KBM-7 (cell line): ENCODE measurements at regions not wholly inside any gene's neighbourhood (a gene's known extent, or its start where the extent isn't known, plus 50 kb on each side); places are given as distances from the start of the nearest gene placed in this dataset.

ENCODE experiments used
- DNase-seq: peaks from one replicate; pipeline ENCODE4 v3.0.0-alpha.2; 2015
- in situ Hi-C: fragments of 300-500 bp; cut with MboI; formaldehyde crosslinking; loops from 2 replicates; pipeline ENCODE4 v1.14.3; 2020; ENCODE audit warnings: low sequenced_read_pairs, low pct_unique_long_range_greater_than_20kb, mixed read lengths

DNA sequence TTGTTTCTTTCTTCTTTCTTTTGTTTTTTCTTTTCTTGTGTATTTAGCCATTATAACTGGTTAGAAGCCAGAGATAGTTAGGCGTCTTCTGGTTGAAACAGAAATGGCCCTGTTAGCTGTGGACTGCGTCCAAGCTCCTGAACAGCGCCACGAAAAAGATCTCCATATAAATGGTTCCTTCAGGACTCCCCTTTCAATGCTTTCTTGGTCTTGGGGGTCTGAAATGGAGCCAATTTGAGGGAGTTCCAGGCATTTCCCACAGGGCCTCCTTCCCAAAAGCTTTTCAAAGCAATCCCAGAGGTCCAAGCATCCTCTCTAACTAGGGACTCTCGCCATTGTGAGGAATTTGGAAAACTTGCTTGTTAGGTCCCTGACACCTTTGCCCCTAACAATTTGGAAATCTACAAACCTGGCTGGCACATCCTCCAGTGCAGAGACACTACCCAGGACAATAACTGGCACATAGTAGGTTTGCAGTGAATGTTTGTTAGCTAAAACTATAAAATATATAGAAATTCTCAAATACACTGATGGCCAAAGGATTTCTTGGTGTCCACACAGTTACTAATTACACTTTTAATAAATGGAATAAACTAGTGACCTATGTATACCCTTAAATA, 80.1 kb downstream of the MYCN start:
- in situ Hi-C loops: no loop called here

DNA sequence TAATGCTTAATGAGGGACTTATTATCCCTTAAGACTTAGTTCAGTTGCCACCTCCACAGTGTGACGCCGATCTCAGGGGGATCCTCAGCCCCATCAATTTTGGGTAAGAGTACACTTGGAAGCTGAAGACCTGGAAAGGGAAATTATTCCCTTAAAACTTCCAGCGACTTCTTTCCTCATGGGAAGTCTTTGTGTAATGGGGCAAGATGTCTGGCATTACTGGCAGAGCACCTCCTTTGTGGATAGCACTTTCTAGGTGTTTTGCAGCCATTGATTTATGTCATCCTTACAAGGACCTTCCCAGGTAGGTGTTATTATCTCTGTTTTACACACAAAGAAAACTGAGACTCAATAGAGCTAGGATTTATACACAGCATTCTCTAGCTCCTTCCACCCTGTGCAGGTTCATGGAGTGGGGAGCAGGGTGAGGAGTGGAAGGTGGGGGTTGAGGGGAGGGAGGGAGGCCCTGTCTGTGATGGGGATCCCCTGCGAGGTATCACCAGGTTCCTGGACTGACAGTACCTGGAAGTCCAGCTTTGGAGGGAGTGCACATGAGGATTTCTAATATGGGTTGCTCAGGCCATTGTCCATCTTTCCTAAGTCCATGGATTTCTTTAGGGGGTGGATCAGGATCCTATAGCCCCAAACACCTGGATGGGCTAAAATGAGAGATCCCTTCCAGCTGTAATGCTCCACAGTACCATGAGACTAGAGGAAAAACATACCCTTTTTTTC, 79.4 kb downstream of the MYCN start:
- in situ Hi-C loops: no loop called here

More for the DNA sequence above, 80.1 kb downstream of the MYCN start:
- no peak for DNase-seq

DNA sequence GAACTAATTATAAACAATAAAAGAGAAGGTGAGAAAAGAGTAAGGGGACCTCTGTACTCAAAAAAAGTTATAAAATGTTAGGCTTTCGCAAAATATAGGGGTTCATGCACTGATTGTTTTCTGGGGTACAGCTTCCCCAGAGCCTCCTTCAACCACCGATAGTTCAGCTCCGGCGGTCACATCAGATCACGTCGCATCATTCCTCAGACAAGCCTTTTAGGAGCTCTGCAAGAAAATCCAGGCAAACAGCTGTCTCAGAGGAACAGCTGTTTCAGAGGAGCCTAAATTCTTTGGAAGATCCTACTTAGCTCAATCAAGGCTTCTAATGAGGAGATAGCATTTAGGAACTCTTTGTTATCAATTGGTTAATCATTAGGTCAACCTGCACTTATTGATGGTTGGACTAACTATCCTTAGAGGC, 78.7 kb downstream of the MYCN start:
- in situ Hi-C loops: no loop called here
- no peak for DNase-seq

More for the DNA sequence above, 79.4 kb downstream of the MYCN start:
- DNase-seq: no peak

DNA sequence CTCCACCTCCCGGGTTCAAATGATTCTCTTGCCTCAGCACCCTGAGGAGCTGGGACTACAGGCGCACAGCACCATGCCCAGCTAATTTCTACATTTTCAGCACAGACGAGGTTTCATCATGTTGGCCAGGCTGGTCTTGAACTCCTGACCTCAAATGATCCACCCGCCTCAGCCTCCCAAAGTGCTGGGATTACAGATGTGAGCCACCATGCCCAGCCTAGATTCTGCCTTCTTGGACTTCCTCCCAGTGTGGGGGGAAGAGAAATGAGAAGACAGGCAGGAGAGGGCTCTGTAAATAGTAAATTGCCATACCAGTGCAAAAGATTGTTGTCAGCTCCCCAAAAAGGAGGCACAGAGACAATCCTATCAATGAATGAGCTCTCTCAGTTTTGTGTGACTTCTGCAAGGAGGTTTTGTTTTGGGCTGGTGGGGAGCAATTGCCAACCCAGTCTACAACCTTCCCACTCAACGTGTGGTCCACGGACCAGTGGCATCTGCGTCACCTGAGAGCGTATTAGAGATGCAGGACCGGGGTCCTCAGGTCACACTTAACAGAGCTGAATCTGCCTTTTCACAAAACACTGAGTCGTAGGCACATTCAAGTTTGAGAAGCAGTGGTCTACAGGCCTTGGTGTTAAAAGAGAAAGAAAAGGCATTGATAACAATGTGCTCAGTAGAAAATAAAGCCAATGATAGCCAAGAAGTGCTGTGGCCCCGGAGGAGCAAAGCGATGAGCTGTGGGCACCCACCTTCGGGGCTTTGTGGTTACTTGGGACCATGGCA, 78.1 kb downstream of the MYCN start:
- DNase-seq: no peak
- in situ Hi-C loops: no loop called here

DNA sequence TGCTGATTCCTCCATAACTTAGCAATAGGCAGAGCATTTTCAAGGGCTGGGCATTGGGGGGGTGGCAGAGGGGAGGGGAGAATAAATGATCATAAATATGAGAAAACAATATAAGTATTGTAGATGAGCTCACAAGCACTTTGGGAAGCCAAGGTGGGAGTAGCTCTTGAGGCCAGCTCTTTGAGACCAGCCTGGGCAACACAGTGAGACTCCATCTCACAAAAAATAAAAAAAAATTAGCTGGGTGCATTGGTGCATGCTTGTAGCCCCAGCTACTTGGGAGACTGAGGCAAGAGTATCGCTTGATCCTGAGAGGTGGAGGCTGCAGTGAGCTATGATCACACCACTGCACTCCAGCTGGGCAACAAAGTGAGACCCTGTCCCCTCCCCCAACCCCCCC, 75.9 kb downstream of the MYCN start:
- no peak for DNase-seq
- in situ Hi-C loops: no loop called here

DNA sequence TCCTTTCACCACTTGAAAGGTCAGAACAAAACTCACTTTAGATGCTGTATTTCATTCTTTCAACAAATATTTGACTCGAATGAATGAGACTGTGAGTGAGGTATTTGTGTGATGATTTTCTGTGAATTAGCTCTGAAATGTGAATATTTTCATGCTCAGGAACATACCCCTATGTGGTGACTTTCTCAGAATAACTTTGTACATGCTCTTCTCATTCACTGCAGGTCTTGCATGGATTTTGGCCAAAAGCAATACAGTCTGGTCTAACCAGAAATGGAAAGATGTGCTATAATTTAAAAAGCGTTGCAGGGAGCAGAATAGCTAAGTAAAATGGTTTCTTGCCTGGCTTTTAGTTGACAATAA, 75.5 kb downstream of the MYCN start:
- in situ Hi-C loops: no loop called here
- DNase-seq: no peak

DNA sequence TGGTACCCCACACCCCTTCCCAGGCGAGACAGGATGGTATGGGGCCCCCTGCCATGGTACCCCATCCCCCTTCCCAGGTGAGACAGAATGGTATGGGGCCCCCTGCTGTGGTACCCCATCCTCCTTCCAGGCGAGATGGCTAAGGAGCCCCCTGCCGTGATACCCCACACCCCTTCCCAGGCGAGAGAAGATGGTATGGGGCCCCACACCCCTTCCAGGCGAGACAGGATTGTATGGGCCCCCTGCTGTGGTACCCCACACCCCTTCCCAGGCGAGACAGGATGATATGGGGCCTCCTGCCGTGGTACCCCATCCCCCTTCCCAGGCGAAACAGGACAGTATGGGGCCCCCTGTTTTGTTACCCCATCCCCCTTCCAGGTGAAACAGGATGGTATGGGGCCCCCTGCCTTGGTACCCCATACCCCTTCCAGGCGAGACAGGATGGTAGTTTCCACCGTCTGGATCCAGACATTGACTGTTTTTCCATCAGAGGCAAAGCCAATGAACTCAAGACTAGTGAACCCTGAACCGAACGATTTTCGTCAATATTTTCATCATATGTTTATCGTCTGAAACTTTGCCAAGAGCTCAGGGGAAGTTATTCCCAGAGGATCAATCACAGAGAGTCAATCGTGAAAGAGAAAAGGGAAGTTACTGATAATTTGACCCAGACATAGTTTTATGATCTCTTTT, 75.0 kb downstream of the MYCN start:
- in situ Hi-C loops: no loop called here
- DNase-seq: no peak

DNA sequence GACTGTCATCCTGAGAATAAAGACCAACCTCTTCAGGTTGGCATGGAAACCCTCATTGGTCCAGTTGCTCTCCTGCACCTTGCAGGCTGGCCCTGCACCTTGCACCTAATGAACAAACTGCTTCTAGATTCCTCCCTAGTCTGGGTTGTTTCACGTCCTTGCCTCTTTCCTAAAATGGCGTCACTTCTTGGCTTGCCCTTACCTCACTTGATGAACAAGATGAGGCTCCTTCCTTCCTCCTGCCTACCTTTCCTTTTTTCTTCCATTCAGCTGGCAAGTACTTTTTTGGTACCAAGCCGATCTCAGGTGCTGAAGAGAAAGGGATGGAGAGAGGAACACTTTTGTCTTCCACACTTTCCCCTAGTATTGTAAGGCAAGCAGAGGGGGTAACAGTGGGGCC, 74.5 kb downstream of the MYCN start:
- DNase-seq: no peak
- in situ Hi-C loops: no loop called here

DNA sequence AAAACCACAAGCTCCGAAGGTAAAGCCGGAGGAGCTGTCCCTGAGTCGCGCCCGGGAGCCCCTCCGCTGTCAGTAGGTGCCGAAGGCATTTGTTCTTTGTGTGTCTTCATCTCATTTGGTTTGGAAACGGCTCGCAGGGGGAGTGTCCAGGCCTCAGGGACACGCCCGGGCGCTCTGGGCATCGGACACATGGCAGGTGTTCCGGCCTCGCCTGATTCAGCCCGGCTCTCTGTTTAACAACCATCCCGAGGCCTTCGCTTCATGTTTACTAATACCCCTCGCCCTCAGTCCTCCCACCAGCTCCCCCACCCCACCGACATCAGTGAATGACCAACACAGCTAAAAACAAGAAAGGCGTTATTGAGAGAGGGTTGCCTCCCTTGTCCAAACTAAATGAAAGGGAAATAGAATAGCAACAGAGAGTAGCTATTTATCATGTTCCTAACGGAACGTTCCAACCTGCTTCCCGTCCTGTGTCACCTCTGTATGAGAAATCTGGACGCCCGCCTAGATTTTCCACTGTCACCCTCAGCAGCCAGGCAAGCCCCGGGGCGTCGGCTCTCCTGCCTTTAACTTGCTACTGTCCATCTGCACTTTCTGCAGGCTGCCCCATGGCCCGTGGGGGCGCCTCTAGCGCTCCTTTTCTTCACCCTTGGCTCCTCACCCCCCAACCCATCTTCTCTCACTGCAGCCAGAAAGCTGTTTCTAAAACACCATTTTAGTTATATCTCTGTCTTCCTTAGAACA, 73.9 kb downstream of the MYCN start:
- in situ Hi-C loops: no loop called here
- DNase-seq: no peak

DNA sequence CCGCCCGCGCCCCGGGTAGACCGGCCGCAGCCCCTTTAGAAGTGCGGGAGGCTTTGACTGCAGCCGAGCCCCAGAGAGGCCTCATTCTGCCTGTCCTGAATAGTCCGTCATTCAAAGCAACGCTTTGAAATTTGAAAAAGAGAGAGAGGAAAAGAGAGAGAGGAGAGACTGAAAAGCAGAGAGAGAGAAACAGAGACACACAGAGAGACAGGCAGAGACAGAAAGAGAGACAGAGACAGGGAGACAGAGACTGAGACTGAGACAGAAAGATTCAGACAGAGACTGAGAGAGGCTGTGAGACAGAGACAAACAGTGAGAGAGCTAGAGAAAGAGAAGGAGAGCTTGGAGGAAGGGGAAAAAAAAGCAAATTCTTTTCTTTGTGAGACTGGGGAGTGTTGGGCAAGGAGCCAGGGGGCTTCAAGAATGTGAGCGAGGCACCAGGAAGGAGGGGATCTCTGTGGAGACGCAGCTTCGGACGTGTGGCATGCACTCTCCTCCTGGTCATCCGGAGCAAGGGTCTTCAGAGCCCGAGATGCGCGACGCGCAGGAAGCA, 73.1 kb downstream of the MYCN start:
- no peak for DNase-seq

DNA sequence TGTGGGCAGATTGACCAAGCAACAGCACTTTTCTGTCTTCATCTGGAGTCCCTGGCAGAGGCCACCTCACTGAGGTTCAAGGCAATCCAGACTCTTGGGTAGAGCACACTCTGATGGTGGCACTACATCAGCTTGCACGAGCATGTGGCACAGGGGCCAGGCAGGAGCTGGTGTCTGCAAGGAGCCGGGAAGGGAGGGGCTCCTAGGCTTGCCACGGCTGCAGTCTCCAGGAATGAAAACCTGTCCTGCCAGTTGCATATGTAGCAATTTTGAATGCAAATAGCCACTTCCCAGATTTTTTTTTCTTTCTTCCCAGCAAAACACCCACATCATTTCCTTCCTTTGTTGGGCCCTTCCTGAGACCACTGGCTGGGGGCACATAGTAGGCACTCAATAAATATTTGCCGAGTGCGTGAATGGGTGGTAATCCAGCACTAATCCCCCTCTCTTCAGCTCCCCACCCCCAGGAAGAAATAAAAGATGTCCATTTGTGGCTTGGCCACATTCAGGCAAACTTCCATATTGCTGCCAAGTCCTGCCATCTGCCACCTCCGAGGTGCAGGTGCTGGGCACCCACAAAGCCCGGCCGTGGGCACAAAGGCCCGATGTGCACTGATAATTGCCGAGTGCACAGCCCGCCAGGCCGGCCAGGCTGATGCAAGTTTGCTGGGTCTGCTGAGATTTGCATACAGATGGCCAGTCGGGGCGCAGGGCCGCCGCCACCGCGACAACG, 72.4 kb downstream of the MYCN start:
- in situ Hi-C loops: no loop called here

More for the DNA sequence above, 73.1 kb downstream of the MYCN start:
- in situ Hi-C loops: no loop called here

DNA sequence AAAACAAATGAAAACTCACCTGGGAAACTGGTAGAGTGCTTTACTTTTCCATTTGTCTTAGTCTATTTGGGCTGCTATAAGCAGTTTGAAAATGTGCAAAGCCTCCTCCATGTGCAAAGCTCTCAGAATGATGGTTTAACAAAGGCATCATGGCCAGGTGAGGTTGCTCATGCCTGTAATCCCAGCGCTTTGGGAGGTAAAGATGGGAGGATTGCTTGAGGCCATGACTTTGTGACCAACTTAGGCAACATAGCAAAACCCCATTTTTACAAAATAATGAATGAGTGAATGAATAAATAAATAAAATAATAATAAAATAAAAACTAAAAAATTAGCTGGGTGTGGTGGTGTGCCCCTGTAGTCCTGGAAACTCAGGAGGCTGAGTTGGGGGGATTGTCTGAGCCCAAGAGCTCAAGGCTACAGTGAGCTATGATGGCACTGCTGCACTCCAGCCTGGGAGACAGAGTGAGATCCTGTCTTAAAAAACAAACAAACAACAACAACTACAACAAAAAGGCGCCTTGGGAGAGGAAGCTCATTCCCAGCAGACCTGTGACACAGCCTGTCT, 71.8 kb downstream of the MYCN start:
- in situ Hi-C loops: no loop called here
- DNase-seq: no peak

More for the DNA sequence above, 72.4 kb downstream of the MYCN start:
- DNase-seq: no peak

DNA sequence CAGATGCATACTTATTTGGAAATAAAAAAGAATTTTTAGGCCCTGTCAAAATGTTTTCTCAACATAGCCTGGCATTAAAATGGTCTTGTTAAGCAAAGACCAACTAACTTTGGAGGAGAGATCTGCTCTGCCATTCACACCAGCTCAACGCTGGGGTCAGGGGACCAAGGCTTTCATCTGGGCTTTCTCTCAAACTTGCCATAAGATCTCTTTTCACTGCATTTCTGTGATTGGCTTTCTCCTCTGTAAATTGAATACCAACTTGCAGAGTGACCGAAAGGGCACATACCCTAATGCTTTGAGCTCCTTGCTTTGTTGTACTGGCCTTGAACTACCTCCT, 71.2 kb downstream of the MYCN start:
- DNase-seq: no peak

DNA sequence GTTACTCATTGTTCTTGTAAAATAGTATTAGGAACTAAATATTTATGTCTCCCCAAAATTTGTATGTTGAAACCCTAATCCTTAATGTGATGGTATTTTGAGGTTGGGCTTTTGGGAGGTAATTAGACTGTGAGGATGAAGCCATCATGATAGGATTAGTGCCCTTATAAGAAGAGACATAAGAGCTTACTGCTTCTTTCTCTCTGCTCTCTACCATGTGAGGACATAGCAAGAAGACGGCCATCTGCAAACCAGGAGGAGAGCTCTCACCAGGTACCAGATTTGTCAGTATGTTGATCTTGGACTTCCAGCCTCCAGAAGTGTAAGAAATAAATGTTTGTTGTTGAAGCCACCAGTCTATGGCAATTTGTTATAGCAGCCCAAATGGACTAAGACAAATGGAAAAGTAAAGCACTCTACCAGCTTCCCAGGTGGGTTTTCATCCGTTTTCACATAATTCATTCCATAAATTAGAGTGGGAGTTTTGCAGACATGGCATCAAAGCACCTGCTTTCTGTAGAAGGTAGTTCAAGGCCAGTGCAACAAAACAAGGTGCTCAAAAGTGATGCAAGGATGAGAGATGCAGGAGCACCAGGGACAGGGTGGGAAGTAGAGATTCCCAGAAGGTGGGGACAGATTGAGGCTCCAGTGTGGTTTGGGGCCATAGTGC, 70.7 kb downstream of the MYCN start:
- no peak for DNase-seq
- in situ Hi-C loops: no loop called here

More for the DNA sequence above, 71.2 kb downstream of the MYCN start:
- in situ Hi-C loops: no loop called here

DNA sequence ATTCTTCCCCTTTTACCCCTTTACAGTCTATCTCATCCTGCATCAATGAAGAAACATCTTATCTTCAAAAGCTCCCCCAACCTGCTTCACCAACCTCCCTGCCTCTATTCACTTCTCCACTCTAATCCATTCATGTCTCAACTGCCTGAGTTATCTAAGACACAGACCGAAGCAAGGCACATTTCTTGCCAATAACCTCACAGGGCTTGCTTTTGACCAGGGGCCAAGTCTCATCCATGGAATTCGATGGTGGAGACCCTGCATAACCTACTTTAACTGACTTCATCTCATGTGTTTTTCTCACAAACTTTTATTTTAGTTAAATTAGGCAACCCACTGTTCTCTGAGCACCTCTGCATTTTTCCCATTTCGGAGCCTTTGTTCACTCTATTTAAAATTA, 69.7 kb downstream of the MYCN start:
- DNase-seq: no peak
- in situ Hi-C loops: no loop called here

DNA sequence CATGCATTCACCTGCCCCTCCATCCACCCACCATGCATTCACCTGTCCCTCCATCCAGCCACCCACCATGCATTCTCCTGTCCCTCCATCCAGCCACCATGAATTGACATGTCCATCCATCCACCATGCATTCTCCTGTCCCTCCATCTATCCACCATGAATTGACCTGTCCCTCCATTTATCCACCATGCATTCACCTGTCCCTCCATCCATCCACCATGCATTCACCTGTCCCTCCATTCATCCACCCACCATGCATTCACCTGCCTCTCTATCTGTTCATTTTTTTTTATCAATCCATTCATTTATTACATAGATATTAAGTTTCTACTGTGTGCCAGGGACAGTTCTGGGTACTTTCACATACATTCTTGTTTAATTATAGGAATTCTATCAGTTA, 69.2 kb downstream of the MYCN start:
- no peak for DNase-seq
- in situ Hi-C loops: no loop called here

DNA sequence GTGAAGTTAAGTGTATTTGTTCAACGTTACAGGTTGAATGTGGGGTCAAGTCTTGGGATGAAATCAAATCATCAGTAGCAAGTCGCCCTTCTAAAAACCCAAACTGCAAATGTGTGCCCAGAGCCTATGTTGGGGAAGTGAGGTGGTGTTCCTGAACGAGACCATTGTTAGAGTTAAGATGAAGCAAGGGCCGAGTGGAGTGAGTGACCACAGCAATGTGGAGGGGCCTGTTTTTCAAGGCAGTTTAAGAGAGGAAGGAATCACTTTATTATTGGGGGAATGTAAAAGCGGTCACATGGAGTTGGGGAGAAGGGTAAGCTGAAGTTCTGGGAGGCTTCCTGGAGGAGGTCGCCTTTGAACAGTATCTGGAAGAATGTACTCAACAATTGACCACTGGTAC, 68.5 kb downstream of the MYCN start:
- in situ Hi-C loops: no loop called here
- DNase-seq: no peak
